HCT116 (cell line): ENCODE measurements at regions not wholly inside any gene's neighbourhood (a gene's known extent, or its start where the extent isn't known, plus 50 kb on each side); places are given as distances from the start of the nearest gene placed in this dataset.

Experiments used
- ATAC-seq: fragments of 200-7000 bp; cut with Tn5 transposase; 2 replicates; pipeline ENCODE4 v1.9.1; 2020; ENCODE audit warnings: mild to moderate bottlenecking, moderate library complexity
- BruUV-seq: library from RNA; stranded (reverse); fragments of 400-500 nt; replicated peaks from 2 replicates; lab custom pipeline; 2021; lab: Mats Ljungman, UMichigan
- CTCF ChIA-PET: fragments of 300-600 bp; sonication (Branson Sonifier 250); formaldehyde crosslinking; loops from one replicate; lab custom pipeline; 2021; ENCODE audit warnings: antibody characterized with exemption; lab: Charles Lee
- POLR2A ChIA-PET: fragments of 300-600, 350-600 bp; sonication (Branson Sonifier 250); formaldehyde crosslinking; loops from one replicate; lab custom pipeline; 2021; ENCODE audit warnings: antibody characterized with exemption; lab: Charles Lee
- RAD21 ChIA-PET, 2 experiments: fragments of 300-600 bp; sonication (Branson Sonifier 250); formaldehyde crosslinking; loops; one replicate each; lab custom pipeline; 2023; ENCODE audit warnings: low total read pairs in 2 of 2; ENCODE audit not compliant: uncharacterized antibody in 2 of 2, unreplicated experiment in 2 of 2, low non-redundant PET in 1 of 2; lab: Charles Lee
- DNase-seq: peaks from one replicate; pipeline ENCODE4 v3.0.0-alpha.2; 2010; ENCODE audit warnings: low read depth, low spot score
- H2AFZ ChIP-seq: fragments of 200-600 bp; shearing (Covaris generic), sonication (generic); 2 replicates; pipeline ENCODE4 v1.6.1; 2017; ENCODE audit warnings: low read depth, mixed run types, mixed read lengths, antibody characterized with exemption, low read length; ENCODE audit not compliant: poor library complexity, severe bottlenecking
- H3K27ac ChIP-seq: 2 replicates; pipeline ENCODE4 v1.5.1; 2012; ENCODE audit warnings: low read depth, low read length
- H3K27me3 ChIP-seq: fragments of 200-600 bp; sonication (generic); 2 replicates; pipeline ENCODE4 v1.6.1; 2016; ENCODE audit warnings: mixed run types, low read length, mixed read lengths; ENCODE audit not compliant: insufficient read depth
- H3K36me3 ChIP-seq, 2 experiments: fragments of 200-500 bp in 1 of 2; fragments of 200-600 bp in 1 of 2; sonication (Bioruptor generic) in 1 of 2; sonication (generic) in 1 of 2; 2 replicates each; pipeline versions ENCODE4 v1.5.1 to v1.6.1; 2014 to 2016; ENCODE audit warnings: low read length in 2 of 2, inconsistent platforms in 1 of 2, mixed read lengths in 1 of 2, mixed run types in 1 of 2; ENCODE audit not compliant: insufficient read depth in 2 of 2, control insufficient read depth in 1 of 2
- H3K4me1 ChIP-seq, 2 experiments: fragments of 200-600 bp in 1 of 2; sonication (generic) in 1 of 2; 2 replicates each; pipeline versions ENCODE4 v1.5.1 to v1.6.1; 2012 to 2017; ENCODE audit warnings: low read length in 2 of 2, inconsistent platforms in 1 of 2, mild to moderate bottlenecking in 1 of 2, mixed read lengths in 1 of 2, mixed run types in 1 of 2, moderate library complexity in 1 of 2; ENCODE audit not compliant: insufficient read depth in 2 of 2, control insufficient read depth in 1 of 2
- H3K4me2 ChIP-seq: fragments of 200-600 bp; sonication (generic); 2 replicates; pipeline ENCODE4 v1.6.1; 2017; ENCODE audit warnings: mixed run types, low read length, mixed read lengths
- H3K4me3 ChIP-seq, 2 experiments: fragments of 200-600 bp in 1 of 2; sonication (generic) in 1 of 2; replicated peaks in 1 of 2; 2 replicates each; pipeline ENCODE4 v1.5.1; 2011 to 2016; ENCODE audit warnings: low read length in 2 of 2, control low read depth in 1 of 2, low read depth in 1 of 2, mild to moderate bottlenecking in 1 of 2, mixed read lengths in 1 of 2, mixed run types in 1 of 2
- H3K79me2 ChIP-seq: fragments of 200-600 bp; sonication (generic); 2 replicates; pipeline ENCODE4 v1.6.1; 2017; ENCODE audit warnings: mild to moderate bottlenecking, mixed run types, low read length, moderate library complexity, mixed read lengths; ENCODE audit not compliant: insufficient read depth
- H3K9ac ChIP-seq: fragments of 200-600 bp; sonication (generic); 2 replicates; pipeline ENCODE4 v1.6.1; 2016; ENCODE audit warnings: low read length, mixed read lengths
- H3K9me2 ChIP-seq: fragments of 200-600 bp; sonication (generic), shearing (Covaris generic); 2 replicates; pipeline ENCODE4 v1.6.1; 2017; ENCODE audit warnings: mixed run types, mild to moderate bottlenecking, moderate library complexity; ENCODE audit not compliant: insufficient read depth
- H3K9me3 ChIP-seq, 2 experiments: fragments of 200-500 bp in 1 of 2; fragments of 200-600 bp in 1 of 2; sonication (Bioruptor generic) in 1 of 2; sonication (generic) in 1 of 2; 2 replicates each; pipeline ENCODE4 v1.6.1; 2014 to 2017; ENCODE audit warnings: low read length in 2 of 2, mixed read lengths in 2 of 2, inconsistent platforms in 1 of 2, low read depth in 1 of 2, mild to moderate bottlenecking in 1 of 2, mixed run types in 1 of 2, moderate library complexity in 1 of 2; ENCODE audit not compliant: control insufficient read depth in 1 of 2, insufficient read depth in 1 of 2
- H4K20me1 ChIP-seq: fragments of 200-600 bp; sonication (generic), shearing (Covaris generic); 2 replicates; pipeline ENCODE4 v1.6.1; 2017; ENCODE audit warnings: mixed run types, mild to moderate bottlenecking, moderate library complexity; ENCODE audit not compliant: insufficient read depth
- CEBPB ChIP-seq: IDR thresholded peaks from 2 replicates; pipeline ENCODE4 v1.6.1; 2012; ENCODE audit warnings: low read depth
- ELF1 ChIP-seq: IDR thresholded peaks from 2 replicates; pipeline ENCODE4 v1.6.1; 2012; ENCODE audit warnings: low read depth, borderline replicate concordance
- EZH2phosphoT487 ChIP-seq: fragments of 200-600 bp; IDR thresholded peaks from 2 replicates; pipeline ENCODE4 v1.6.1; 2018; ENCODE audit warnings: antibody characterized with exemption, borderline replicate concordance
- FOSL1 ChIP-seq: IDR thresholded peaks from 2 replicates; pipeline ENCODE4 v1.6.1; 2012; ENCODE audit warnings: low read depth
- MAX ChIP-seq: IDR thresholded peaks from 2 replicates; pipeline ENCODE4 v1.6.1; 2012
- POLR2A ChIP-seq: IDR thresholded peaks from 2 replicates; pipeline ENCODE4 v1.7.0; 2011; ENCODE audit warnings: borderline replicate concordance; ENCODE audit not compliant: insufficient read depth, insufficient read length; ENCODE audit errors: extremely low read depth
- POLR2AphosphoS5 ChIP-seq: IDR thresholded peaks from 2 replicates; pipeline ENCODE4 v1.6.1; 2011; ENCODE audit warnings: mild to moderate bottlenecking, low read depth, low read length, moderate library complexity
- SIN3A ChIP-seq: IDR thresholded peaks from 2 replicates; pipeline ENCODE4 v1.6.1; 2012; ENCODE audit warnings: low read depth
- SP1 ChIP-seq: IDR thresholded peaks from 2 replicates; pipeline ENCODE4 v1.6.1; 2012; ENCODE audit warnings: low read depth
- TCF7L2 ChIP-seq: IDR thresholded peaks from 2 replicates; pipeline ENCODE4 v1.7.0; 2011; ENCODE audit warnings: borderline replicate concordance, inconsistent platforms; ENCODE audit not compliant: insufficient read depth, insufficient read length; ENCODE audit errors: extremely low read depth
- YY1 ChIP-seq: IDR thresholded peaks from 2 replicates; pipeline ENCODE4 v1.6.1; 2011; ENCODE audit warnings: low read length, low read depth, moderate library complexity, mild to moderate bottlenecking; ENCODE audit not compliant: insufficient replicate concordance; ENCODE audit errors: extremely low read depth
- ZFX ChIP-seq: fragments of 450-650 bp; IDR thresholded peaks from 2 replicates; pipeline ENCODE4 v1.6.1; 2017
- ZNF274 ChIP-seq: fragments of 200-500 bp; sonication (Bioruptor generic); IDR thresholded peaks from 2 replicates; pipeline ENCODE4 v1.6.1; 2014; ENCODE audit warnings: mild to moderate bottlenecking, low read depth, low read length, inconsistent platforms
- intact Hi-C: fragments of 100-400 bp; cut with micrococcal nuclease; formaldehyde crosslinking; loops from 2 replicates; pipeline ENCODE4 v1.10.0; 2022
- TF ChIP-seq, protein P1 (sequence below), 3 experiments: fragments of 200-600 bp in 1 of 3; sonication (generic) in 1 of 3; IDR thresholded peaks in 2 of 3; conservative IDR thresholded peaks in 1 of 3; 2 replicates each; pipeline ENCODE4 v1.5.1; 2012 to 2017; ENCODE audit warnings: low read depth in 2 of 3, low read length in 2 of 3, antibody characterized with exemption in 1 of 3, borderline replicate concordance in 1 of 3, control low read depth in 1 of 3, mild to moderate bottlenecking in 1 of 3, mixed read lengths in 1 of 3, mixed run types in 1 of 3, moderate library complexity in 1 of 3; ENCODE audit not compliant: insufficient read depth in 1 of 3

DNA sequence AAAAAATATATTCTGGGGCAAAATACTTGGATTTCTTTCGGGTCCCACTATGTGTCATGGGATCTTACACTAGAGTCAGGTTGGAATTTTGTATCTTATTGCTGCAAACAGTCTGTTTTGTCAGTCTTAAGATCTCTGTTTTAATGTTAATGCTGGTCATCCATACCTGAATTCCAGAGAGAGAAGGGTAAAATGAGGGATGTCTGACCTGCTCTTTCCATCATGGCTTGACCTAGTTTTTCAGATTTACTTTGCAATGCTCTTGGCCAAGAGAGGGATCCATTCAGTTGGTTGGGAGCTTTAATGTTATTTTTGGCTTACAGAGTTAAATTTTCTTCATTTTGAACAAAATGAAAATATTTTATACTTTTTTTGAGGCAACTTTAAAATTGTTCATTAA is 117.2 kb downstream of the CASP12 start:
- H3K9me3 ChIP-seq: 0 out of 4 replicates have a peak, but pooled peaks cover 0 to 3% of the 10 kb centered on the region in 2 experiments
- intact Hi-C loops: no loop called here
- DNase-seq (no peak), ATAC-seq (no peak)
- POLR2A ChIA-PET: no interaction called here
- H3K79me2 ChIP-seq: no peaks in the 10 kb centered on the region
- no peaks in the 10 kb centered on the region for H3K27me3 ChIP-seq
- H3K4me1 ChIP-seq: no peaks in the 10 kb centered on the region
- H3K4me3 ChIP-seq: no peak overlapping the region
- no peaks in the 10 kb centered on the region for H3K36me3 ChIP-seq
- no TSS peak for BruUV-seq
- RAD21 ChIA-PET: no interaction called here
- TF ChIP-seq, protein P1, sequence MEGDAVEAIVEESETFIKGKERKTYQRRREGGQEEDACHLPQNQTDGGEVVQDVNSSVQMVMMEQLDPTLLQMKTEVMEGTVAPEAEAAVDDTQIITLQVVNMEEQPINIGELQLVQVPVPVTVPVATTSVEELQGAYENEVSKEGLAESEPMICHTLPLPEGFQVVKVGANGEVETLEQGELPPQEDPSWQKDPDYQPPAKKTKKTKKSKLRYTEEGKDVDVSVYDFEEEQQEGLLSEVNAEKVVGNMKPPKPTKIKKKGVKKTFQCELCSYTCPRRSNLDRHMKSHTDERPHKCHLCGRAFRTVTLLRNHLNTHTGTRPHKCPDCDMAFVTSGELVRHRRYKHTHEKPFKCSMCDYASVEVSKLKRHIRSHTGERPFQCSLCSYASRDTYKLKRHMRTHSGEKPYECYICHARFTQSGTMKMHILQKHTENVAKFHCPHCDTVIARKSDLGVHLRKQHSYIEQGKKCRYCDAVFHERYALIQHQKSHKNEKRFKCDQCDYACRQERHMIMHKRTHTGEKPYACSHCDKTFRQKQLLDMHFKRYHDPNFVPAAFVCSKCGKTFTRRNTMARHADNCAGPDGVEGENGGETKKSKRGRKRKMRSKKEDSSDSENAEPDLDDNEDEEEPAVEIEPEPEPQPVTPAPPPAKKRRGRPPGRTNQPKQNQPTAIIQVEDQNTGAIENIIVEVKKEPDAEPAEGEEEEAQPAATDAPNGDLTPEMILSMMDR (IDR thresholded peaks at IDR 0.05 in 2 of 3, conservative IDR thresholded peaks at IDR 0.05 in 1 of 3; ENCODE audit: borderline replicate concordance in 1 of 3, insufficient read depth in 1 of 3, low read depth in 2 of 3, low read length in 2 of 3): no peak
- TF ChIP-seq YY1 (no peak), POLR2A (no peak), EZH2phosphoT487 (no peak), ZNF274 (no peak), FOSL1 (no peak), CEBPB (no peak), POLR2AphosphoS5 (no peak), SIN3A (no peak), ELF1 (no peak), ZFX (no peak), MAX (no peak), SP1 (no peak), TCF7L2 (no peak)
- no peaks in the 10 kb centered on the region for H4K20me1 ChIP-seq
- H3K9ac ChIP-seq: no peak overlapping the region
- CTCF ChIA-PET: no interaction called here
- no peak overlapping the region for H3K4me2 ChIP-seq
- H3K27ac ChIP-seq: no peak overlapping the region
- H3K9me2 ChIP-seq: no peaks in the 10 kb centered on the region
- H2AFZ ChIP-seq: no peak overlapping the region
